ENCODE measurements at regions not wholly inside any gene's neighbourhood (a gene's known extent, or its start where the extent isn't known, plus 50 kb on each side); places are given as distances from the start of the nearest gene placed in this dataset.

DNA sequence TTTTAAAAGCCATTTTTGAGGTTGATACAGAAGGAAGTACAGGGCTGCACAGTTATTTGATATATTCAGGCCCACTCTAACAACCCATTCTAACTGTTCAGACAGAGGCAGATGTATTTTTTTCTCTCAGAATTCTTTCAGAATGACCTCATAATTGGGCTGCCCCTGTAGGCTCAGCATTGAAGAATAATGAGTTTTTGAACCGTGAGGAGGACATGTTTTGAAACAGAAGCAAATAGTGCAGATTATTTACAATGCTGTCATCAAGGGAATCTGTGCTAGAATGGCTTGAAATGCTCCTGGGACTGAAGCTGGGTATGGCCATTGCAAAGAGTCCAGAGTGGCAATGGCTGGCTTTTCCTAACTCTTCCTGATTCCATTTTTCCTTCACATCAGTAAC, 158.1 kb downstream of the SOX3 start:
- no peak for TF ChIP-seq RORB (CRISPR knock-in tag; IDR thresholded peaks at IDR 0.05)
- TF ChIP-seq, protein P1, sequence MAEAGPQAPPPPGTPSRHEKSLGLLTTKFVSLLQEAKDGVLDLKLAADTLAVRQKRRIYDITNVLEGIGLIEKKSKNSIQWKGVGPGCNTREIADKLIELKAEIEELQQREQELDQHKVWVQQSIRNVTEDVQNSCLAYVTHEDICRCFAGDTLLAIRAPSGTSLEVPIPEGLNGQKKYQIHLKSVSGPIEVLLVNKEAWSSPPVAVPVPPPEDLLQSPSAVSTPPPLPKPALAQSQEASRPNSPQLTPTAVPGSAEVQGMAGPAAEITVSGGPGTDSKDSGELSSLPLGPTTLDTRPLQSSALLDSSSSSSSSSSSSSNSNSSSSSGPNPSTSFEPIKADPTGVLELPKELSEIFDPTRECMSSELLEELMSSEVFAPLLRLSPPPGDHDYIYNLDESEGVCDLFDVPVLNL (CRISPR knock-in tag; IDR thresholded peaks at IDR 0.05; ENCODE audit: borderline replicate concordance, low read depth), result no peak
- TF ChIP-seq, protein P2, sequence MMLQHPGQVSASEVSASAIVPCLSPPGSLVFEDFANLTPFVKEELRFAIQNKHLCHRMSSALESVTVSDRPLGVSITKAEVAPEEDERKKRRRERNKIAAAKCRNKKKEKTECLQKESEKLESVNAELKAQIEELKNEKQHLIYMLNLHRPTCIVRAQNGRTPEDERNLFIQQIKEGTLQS (CRISPR knock-in tag; conservative IDR thresholded peaks at IDR 0.05), result no peak
- no peak for TF ChIP-seq NR2C2 (CRISPR knock-in tag; IDR thresholded peaks at IDR 0.05)
- no peak for TF ChIP-seq SMAD4 (CRISPR knock-in tag; IDR thresholded peaks at IDR 0.05)

Measured in WTC11 (cell line).